ENCODE measurements at regions not wholly inside any gene's neighbourhood (a gene's known extent, or its start where the extent isn't known, plus 50 kb on each side); places are given as distances from the start of the nearest gene placed in this dataset.
"Not testable (repeated sequence)": the region's sequence is repeated elsewhere in the genome, so short reads cannot be mapped to it uniquely, and the experiment has no call there.

- DNase-seq (ENCODE audit: low read depth): not testable (repeated sequence)
Measured at GRCh38 chr11:33527738-33528137, 172.9 kb downstream of the C11orf91 start.

GRCh38 chr11:33525789-33526188, 174.8 kb downstream of the C11orf91 start:
- no peak for DNase-seq (ENCODE audit: low read depth)

- no peak for DNase-seq (ENCODE audit: low read depth)
Measured at GRCh38 chr11:33521384-33521783, 179.2 kb downstream of the C11orf91 start.

GRCh38 chr11:33520112-33520511, 180.5 kb downstream of the C11orf91 start:
- no peak for DNase-seq (ENCODE audit: low read depth)

GRCh38 chr11:33515347-33515746, 185.3 kb downstream of the C11orf91 start:
- DNase-seq (ENCODE audit: low read depth): peak; percentile 53

- DNase-seq (ENCODE audit: low read depth): no peak
Measured at GRCh38 chr11:33514079-33514925, 186.3 kb downstream of the C11orf91 start.

- DNase-seq (ENCODE audit: low read depth): no peak
Measured at GRCh38 chr11:33509632-33510031, 191.0 kb downstream of the C11orf91 start.

GRCh38 chr11:33507967-33508366, 192.7 kb downstream of the C11orf91 start:
- DNase-seq (ENCODE audit: low read depth): peak; percentile 52

- no peak for DNase-seq (ENCODE audit: low read depth)
Measured at GRCh38 chr11:33507356-33507755, 193.3 kb downstream of the C11orf91 start.

GRCh38 chr11:33505093-33505492, 195.5 kb downstream of the C11orf91 start:
- DNase-seq (ENCODE audit: low read depth): no peak

- peak; percentile 60 for DNase-seq (ENCODE audit: low read depth)
Measured at GRCh38 chr11:33500861-33501479, 199.7 kb downstream of the C11orf91 start.

GRCh38 chr11:33500332-33500731, 200.3 kb downstream of the C11orf91 start:
- DNase-seq (ENCODE audit: low read depth): no peak

- DNase-seq (ENCODE audit: low read depth): no peak
Measured at GRCh38 chr11:33492596-33492995, 208.0 kb downstream of the C11orf91 start.

- DNase-seq (ENCODE audit: low read depth): no peak
Measured at GRCh38 chr11:33490842-33491370, 209.7 kb downstream of the C11orf91 start.

- no peak for DNase-seq (ENCODE audit: low read depth)
Measured at GRCh38 chr11:33488971-33489370, 211.7 kb downstream of the C11orf91 start.

GRCh38 chr11:33480626-33481025, 220.0 kb downstream of the C11orf91 start:
- DNase-seq (ENCODE audit: low read depth): no peak

- DNase-seq (ENCODE audit: low read depth): no peak
Measured at GRCh38 chr11:33479231-33479630, 221.4 kb downstream of the C11orf91 start.

GRCh38 chr11:33478111-33478573, 221.0 kb downstream of the HIPK3 start:
- DNase-seq (ENCODE audit: low read depth): peak; percentile 14

- peak; percentile 41 for DNase-seq (ENCODE audit: low read depth)
Measured at GRCh38 chr11:33476945-33477606, 219.9 kb downstream of the HIPK3 start.

- DNase-seq (ENCODE audit: low read depth): peak; percentile 43
Measured at GRCh38 chr11:33475993-33476392, 218.8 kb downstream of the HIPK3 start.

- DNase-seq (ENCODE audit: low read depth): no peak
Measured at GRCh38 chr11:33474866-33475265, 217.7 kb downstream of the HIPK3 start.

GRCh38 chr11:33471541-33471940, 214.4 kb downstream of the HIPK3 start:
- DNase-seq (ENCODE audit: low read depth): no peak

Measured in LHCN-M2 (cell line).